ENCODE measurements at regions not wholly inside any gene's neighbourhood (a gene's known extent, or its start where the extent isn't known, plus 50 kb on each side); places are given as distances from the start of the nearest gene placed in this dataset.
A peak's percentile ranks its signal among the peaks of the same experiment; 100 is the strongest.
"Not testable (repeated sequence)": the region's sequence is repeated elsewhere in the genome, so short reads cannot be mapped to it uniquely, and the experiment has no call there.

DNA sequence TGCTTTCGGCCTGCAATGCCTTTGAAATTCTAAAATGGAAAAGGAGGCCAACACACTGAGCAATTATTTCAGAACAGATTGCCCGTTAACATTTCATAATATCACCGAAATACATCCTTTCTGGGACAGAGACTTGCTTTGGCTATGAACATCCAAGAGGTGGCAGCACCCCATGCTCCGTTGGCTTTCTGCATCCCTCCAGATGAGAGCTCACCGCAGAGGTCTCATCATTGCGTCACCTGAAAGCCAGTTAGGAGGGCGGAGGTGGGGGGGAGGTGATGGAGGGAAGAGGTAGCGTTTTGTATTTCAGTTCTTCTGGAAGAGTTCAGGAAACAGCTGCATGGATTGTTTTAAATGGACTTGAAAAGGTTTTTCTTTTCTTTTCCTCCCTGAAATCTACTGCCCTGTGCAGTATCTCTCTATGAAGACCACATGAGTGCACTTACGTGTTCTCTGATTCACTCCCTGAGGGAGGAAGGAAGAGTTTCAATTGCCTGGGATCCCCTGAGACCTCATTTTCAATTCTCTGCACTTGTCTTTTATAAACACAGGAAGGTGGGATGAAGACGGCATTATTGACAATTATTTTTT is 166.8 kb upstream of the PGRMC2 start:
- peak; percentile 56 to 77 for DNase-seq

DNA sequence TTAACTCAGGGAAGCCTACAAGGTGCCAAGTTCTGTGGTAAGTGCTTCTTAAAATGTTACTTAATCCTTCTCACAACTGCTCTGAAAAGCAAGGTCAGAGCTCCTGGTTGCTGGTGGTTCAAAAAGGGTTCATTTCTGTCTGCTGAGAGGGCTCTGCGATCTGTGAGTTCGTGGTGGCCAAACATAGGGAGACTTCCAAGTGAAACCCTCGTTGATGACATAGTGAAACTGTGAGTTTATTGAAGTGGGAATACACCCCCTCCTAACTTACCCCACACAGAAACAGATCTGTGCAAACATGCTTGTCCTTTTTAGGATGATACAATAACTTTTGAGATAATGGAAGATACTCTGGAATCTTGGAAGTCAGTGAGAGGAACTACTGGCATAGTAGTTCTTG is 164.8 kb upstream of the PGRMC2 start:
- no peak for DNase-seq

GRCh38 chr4:128451270-128451905 is 163.8 kb upstream of the PGRMC2 start:
- no peak for DNase-seq

DNA sequence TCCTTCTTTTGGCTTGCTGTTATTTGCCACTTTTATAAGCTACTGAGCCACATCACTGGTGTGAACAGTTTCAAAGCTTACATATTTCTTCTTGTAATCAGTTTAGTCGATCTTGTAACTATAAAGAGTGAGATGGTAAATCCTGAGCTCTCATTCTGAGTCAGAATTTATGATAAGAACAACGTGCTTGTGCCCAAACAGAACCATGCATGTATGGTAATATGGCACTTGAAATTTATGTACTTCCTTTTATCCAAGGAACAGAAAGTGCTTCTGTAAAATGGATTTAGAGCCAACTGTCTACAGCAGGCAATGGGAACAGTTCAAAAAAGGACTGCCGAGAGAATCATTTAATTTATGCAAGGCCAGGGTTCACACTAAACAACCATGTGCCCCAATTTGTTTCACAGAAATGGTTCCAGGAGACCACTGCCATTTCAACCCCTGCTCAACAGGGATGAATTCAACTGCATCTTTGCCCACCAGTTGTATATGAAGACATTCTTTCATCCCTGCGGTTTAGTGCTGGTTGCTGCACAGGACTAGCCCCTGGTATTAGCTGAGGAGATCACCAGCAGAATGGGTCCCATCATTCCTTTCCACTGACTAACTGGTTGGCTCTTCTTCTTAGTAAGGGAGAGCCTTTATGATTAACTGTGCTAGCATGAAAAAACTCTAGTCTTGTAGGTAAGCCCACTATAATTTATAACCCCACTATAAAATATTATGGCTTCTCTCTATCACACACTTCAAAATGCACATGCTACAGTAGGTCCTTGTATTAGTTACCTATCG is 162.9 kb upstream of the PGRMC2 start:
- no peak for DNase-seq

- no peak for DNase-seq
Measured at GRCh38 chr4:128449251-128449650, 161.6 kb upstream of the PGRMC2 start.

DNA sequence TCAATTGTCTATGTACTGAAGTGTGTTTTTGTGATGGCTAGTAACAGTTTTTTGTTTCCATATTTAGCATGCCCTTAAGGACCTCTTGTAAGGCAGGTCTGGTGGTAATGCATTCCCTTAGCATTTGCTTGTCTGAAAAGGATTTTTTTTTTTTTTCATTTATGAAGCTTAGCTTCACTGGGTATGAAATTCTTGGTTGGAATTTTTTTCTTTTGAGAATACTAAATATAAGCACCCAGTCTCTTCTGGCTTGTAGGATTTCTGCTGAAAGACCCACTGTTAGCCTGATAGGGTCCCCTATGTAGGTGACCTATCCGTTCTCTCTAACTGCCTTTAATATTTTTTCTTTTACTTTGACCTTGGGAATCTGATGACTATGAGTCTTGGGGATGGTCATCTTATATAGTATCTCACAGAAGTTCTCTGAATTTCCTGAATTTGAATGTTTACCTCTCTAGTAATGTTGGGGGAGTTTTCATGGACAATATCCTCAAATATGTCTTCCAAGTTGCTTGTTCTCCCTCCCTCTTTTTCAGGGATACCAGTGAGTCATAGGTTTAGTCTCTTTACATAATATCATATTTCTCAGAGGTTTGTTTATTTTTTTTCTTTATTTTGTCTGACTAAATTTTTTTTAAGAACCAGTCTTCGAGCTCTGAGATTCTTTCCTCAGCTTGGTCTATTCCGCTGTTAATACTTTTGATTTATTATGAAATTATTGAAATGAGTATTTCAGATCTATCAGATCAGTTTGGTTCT is 157.1 kb upstream of the PGRMC2 start:
- DNase-seq, result no peak

GRCh38 chr4:128440923-128441322 is 153.3 kb upstream of the PGRMC2 start:
- no peak for DNase-seq

DNA sequence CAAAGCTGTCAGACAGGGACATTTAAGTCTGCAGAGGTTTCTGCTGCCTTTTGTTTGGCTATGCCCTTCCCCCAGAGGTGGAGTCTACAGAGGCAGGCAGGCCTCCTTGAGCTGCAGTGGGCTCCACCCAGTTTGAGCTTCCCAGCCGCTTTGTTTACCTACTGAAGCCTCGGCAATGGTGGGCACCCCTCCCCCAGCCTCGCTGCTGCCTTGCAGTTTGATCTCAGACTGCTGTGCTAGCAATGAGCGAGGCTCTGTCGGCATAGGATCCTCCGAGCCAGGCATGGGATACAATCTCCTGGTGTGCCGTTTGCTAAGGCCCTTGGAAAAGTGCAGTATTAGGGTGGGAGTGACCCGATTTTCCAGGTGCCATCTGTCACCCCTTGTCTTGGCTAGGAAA is 149.4 kb upstream of the PGRMC2 start:
- not testable (repeated sequence) for DNase-seq

- not testable (repeated sequence) for DNase-seq
Measured at GRCh38 chr4:128429023-128429613, 141.5 kb upstream of the PGRMC2 start.

DNA sequence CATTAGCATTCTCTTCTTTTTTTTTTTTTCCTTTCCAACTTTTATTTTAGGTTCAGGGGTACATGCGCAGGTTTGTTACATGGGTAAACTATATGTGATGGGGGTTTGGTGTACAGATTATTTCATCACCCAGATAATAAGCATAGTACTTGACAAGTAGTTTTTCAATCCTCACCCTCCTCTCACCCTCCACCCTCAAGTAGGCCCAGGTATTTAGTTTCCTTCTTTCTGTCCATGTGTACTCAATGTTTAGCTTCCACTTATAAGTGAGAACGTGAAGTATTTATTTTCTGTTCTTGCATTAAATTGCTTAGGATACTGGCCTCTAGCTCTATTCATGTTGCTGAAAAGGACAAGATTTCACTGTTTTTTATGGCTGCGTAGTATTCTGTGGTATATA is 140.8 kb upstream of the PGRMC2 start:
- DNase-seq, result no peak

DNA sequence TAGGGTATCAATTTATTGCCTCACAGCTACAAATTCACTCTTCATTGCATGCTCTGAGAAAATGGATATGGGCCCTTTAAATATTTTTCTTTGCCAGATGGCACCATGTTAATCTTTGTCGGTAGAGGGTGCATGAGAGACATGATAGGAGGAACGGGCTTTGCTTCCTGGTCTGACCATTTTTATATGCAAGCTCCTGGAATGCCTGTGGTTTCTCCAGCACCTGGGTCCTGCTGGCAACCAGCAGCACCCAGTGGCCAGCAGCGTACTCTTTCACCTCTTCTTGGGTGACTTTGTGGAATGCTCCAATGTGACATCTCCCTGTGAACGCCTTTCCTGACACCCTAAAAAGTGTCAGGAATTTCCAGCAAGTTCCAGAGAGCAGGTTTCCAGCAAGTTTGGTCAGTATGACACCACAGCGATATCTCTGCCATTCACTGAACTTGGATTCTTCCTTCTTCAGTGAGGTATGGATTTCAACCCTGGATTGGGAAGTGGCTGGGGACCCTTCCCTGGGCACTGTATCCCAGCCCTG is 140.3 kb upstream of the PGRMC2 start:
- DNase-seq, result no peak

GRCh38 chr4:128424527-128425497 is 137.2 kb upstream of the PGRMC2 start:
- DNase-seq, result no peak

DNA sequence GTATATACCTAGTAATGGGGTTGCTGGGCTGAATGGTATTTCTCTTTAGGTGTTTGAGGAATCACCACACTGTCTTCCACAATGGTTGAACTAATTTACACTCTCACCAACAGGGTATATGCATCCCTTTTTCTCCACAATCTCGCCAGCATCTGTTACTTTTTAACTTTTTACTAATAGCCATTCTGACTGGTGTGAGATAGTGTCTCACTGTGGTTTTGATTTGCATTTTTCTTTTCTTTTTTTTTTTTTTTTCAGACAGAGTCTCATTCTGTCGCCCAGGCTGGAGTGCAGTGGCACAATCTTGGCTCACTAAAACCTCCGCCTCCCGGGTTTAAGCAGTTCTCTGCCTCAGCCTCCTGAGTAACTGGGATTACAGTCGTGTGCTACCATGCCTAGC is 134.7 kb upstream of the PGRMC2 start:
- not testable (repeated sequence) for DNase-seq

DNA sequence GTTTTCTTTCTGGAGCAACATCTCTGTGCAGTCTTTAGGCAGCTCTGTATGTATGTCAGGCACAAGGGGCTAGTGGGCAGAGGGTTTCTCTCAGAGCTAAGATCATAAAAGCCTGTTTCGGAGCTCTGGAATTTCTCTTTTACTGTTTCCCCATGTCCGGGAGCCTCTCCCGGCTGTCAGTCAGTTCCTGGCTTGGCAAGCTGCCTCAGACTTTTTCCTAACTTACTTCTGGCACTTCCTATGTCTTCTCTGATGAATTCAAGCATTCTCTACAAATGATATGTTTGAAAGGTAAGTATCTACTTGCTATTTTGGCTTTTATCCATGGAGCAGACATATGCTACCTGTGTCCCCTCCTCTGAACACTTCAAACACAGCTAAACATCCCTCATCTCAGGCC is 129.3 kb upstream of the PGRMC2 start:
- no peak for DNase-seq

DNA sequence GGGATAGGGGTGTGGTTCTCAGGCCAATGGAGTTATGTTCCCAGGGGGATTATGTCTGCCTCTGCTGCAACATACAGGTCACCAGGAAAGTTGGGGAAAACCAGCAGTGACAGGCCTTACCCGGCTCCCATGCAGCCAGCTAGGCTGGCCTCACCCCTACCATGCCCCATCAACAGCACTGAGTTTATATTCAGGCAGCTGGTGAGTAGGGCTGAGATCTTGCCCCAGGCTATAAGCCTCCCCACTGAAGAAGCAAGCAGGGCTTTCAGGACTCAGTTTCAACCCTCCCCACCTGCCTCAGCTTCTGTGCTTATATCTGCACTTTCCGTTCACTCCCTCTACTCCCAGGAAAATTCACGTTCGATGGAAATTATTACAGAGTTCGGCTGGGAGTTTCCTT is 122.4 kb upstream of the PGRMC2 start:
- DNase-seq, result no peak

GRCh38 chr4:128403586-128403985 is 116.0 kb upstream of the PGRMC2 start:
- no peak for DNase-seq

DNA sequence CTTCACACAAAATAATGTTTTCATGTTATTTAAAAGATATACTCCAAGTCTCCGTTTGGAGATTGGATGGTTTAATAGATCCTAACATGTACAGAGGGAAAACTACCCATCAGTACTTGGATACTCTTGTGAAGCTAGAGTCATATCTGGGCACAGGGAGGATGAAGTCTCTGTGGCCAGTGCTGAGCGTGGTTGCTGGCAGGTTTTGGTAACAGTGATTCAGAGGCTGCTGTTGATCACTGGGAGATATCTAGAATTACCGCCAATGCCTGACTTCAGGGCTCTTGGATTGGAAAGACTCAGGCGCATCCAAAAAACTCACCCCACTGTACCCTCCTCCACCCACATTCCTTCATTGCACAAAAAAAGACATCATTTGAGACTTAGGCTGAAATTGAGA is 107.2 kb upstream of the PGRMC2 start:
- no peak for DNase-seq

- no peak for DNase-seq
Measured at GRCh38 chr4:128393101-128393704, 105.6 kb upstream of the PGRMC2 start.

- no peak for DNase-seq
Measured at GRCh38 chr4:128390475-128390996, 102.9 kb upstream of the PGRMC2 start.

- DNase-seq, result no peak
Measured at GRCh38 chr4:128388796-128389195, 101.2 kb upstream of the PGRMC2 start.
